Ascending aorta (tissue), 2 donors: ENCODE measurements at regions not wholly inside any gene's neighbourhood (a gene's known extent, or its start where the extent isn't known, plus 50 kb on each side); places are given as distances from the start of the nearest gene placed in this dataset.
"Not testable (repeated sequence)": the region's sequence is repeated elsewhere in the genome, so short reads cannot be mapped to it uniquely, and the experiment has no call there.

ENCODE experiments used
- DNase-seq, 2 donors: peaks; one replicate each; pipeline ENCODE4 v3.0.0-alpha.2; 2019; ENCODE audit warnings: low spot score in 2 of 2
- H3K27ac ChIP-seq, 2 donors: fragments of 200-600 bp; sonication (generic); one replicate each; pipeline ENCODE4 v1.5.1; 2016 to 2017; ENCODE audit warnings: mild to moderate bottlenecking in 1 of 2
- H3K27me3 ChIP-seq: fragments of 200-600 bp; sonication (generic); one replicate; pipeline ENCODE4 v1.5.1; 2017
- H3K36me3 ChIP-seq, 2 donors: fragments of 200-600 bp; sonication (generic); one replicate each; pipeline ENCODE4 v1.5.1; 2016
- H3K4me1 ChIP-seq, 2 donors: fragments of 200-600 bp; sonication (generic); one replicate each; pipeline ENCODE4 v1.5.1; 2016 to 2017; ENCODE audit warnings: mild to moderate bottlenecking in 1 of 2
- H3K4me3 ChIP-seq, 2 donors: fragments of 200-600 bp; sonication (generic); one replicate each; pipeline ENCODE4 v1.5.1; 2016 to 2017; ENCODE audit warnings: mild to moderate bottlenecking in 1 of 2
- H3K9me3 ChIP-seq, 2 donors: fragments of 200-600 bp; sonication (generic); one replicate each; pipeline ENCODE4 v1.5.1; 2016
- CTCF ChIP-seq, 3 experiments: fragments of 200-600 bp in 2 of 3; fragments of 450-650 bp in 1 of 3; sonication (generic) in 2 of 3; IDR thresholded peaks; one replicate each; pipeline ENCODE4 v1.5.1; 2016 to 2019; ENCODE audit warnings: antibody characterized with exemption in 3 of 3, mild to moderate bottlenecking in 1 of 3, moderate library complexity in 1 of 3
- intact Hi-C: fragments of 100-400 bp; cut with DNase I; formaldehyde crosslinking; loops from one replicate; pipeline ENCODE4 v1.15.1; 2023

GRCh38 chr9:25773805-25774204 is 95.6 kb upstream of the TUSC1 start:
- H3K27me3 ChIP-seq: no peaks in the 10 kb centered on the region
- intact Hi-C loops: no loop called here

GRCh38 chr9:25755951-25756350 is 77.7 kb upstream of the TUSC1 start:
- Histone ChIP-seq H3K4me3 (no peak overlapping the region), H3K27ac (no peak overlapping the region), H3K4me1 (no peaks in the 10 kb centered on the region), H3K9me3 (no peaks in the 10 kb centered on the region), H3K36me3 (no peaks in the 10 kb centered on the region), H3K27me3 (no peaks in the 10 kb centered on the region)
- intact Hi-C loops: no loop called here
- TF ChIP-seq CTCF (IDR thresholded peaks at IDR 0.05): no peak
- no peak for DNase-seq

More at GRCh38 chr9:25773805-25774204, 95.6 kb upstream of the TUSC1 start:
- H3K27ac ChIP-seq: no peak overlapping the region
- DNase-seq: no peak
- no peak for TF ChIP-seq CTCF (IDR thresholded peaks at IDR 0.05)
- no peaks in the 10 kb centered on the region for H3K4me1 ChIP-seq
- H3K9me3 ChIP-seq: no peaks in the 10 kb centered on the region
- no peak overlapping the region for H3K4me3 ChIP-seq
- no peaks in the 10 kb centered on the region for H3K36me3 ChIP-seq

GRCh38 chr9:25752398-25752797 is 74.2 kb upstream of the TUSC1 start:
- no peak for TF ChIP-seq CTCF (IDR thresholded peaks at IDR 0.05)
- H3K4me1 ChIP-seq: no peaks in the 10 kb centered on the region
- H3K27me3 ChIP-seq: no peaks in the 10 kb centered on the region
- no peak overlapping the region for H3K4me3 ChIP-seq
- H3K9me3 ChIP-seq: no peaks in the 10 kb centered on the region
- no peak overlapping the region for H3K27ac ChIP-seq
- H3K36me3 ChIP-seq: no peaks in the 10 kb centered on the region
- DNase-seq: no peak
- intact Hi-C loops: no loop called here

GRCh38 chr9:25742256-25742655 is 64.0 kb upstream of the TUSC1 start:
- H3K9me3 ChIP-seq: no peaks in the 10 kb centered on the region
- intact Hi-C loops: no loop called here
- no peaks in the 10 kb centered on the region for H3K36me3 ChIP-seq
- H3K27me3 ChIP-seq: no peaks in the 10 kb centered on the region
- no peak for DNase-seq
- H3K27ac ChIP-seq: no peak overlapping the region
- H3K4me3 ChIP-seq: no peak overlapping the region
- no peak for TF ChIP-seq CTCF (IDR thresholded peaks at IDR 0.05)
- H3K4me1 ChIP-seq: no peaks in the 10 kb centered on the region

GRCh38 chr9:25733336-25733982 is 55.2 kb upstream of the TUSC1 start:
- H3K36me3 ChIP-seq: no peaks in the 10 kb centered on the region
- H3K27ac ChIP-seq: no peak overlapping the region
- H3K4me1 ChIP-seq: no peaks in the 10 kb centered on the region
- H3K9me3 ChIP-seq: no peaks in the 10 kb centered on the region
- H3K27me3 ChIP-seq: no peaks in the 10 kb centered on the region
- no peak overlapping the region for H3K4me3 ChIP-seq
- intact Hi-C loops: no loop called here
- no peak for DNase-seq
- no peak for TF ChIP-seq CTCF (IDR thresholded peaks at IDR 0.05)

- H3K36me3 ChIP-seq, DNase-seq, intact Hi-C loops, H3K9me3 ChIP-seq, H3K4me3 ChIP-seq, H3K4me1 ChIP-seq, H3K27me3 ChIP-seq, H3K27ac ChIP-seq: not testable (repeated sequence)
Observed at GRCh38 chr9:25731895-25732794, 53.9 kb upstream of the TUSC1 start.
